Uterus (tissue), 3 donors: ENCODE measurements at regions not wholly inside any gene's neighbourhood (a gene's known extent, or its start where the extent isn't known, plus 50 kb on each side); places are given as distances from the start of the nearest gene placed in this dataset.

Experiments used
- DNase-seq, 2 donors: peaks; one replicate each; pipeline ENCODE4 v3.0.0-alpha.2; 2019 to 2020
- H3K27ac ChIP-seq, 2 donors: fragments of 200-600 bp; sonication (generic); 1 replicate in 1 of 2; 2 replicates in 1 of 2; pipeline ENCODE4 v1.5.1; 2016 to 2018
- H3K27me3 ChIP-seq, 2 donors: fragments of 200-600 bp; sonication (generic); one replicate each; pipeline ENCODE4 v1.5.1; 2018 to 2019; ENCODE audit warnings: control low read depth in 1 of 2
- H3K36me3 ChIP-seq, 2 donors: fragments of 200-600 bp; sonication (generic); one replicate each; pipeline ENCODE4 v1.5.1; 2019; ENCODE audit warnings: control low read depth in 1 of 2
- H3K4me1 ChIP-seq, 2 donors: fragments of 200-600 bp; sonication (generic); one replicate each; pipeline ENCODE4 v1.5.1; 2018 to 2019; ENCODE audit warnings: control low read depth in 1 of 2
- H3K4me3 ChIP-seq, 2 donors: fragments of 200-600 bp; sonication (generic); 1 replicate in 1 of 2; 2 replicates in 1 of 2; pipeline ENCODE4 v1.5.1; 2018 to 2019; ENCODE audit warnings: mild to moderate bottlenecking in 1 of 2
- H3K9me3 ChIP-seq, 2 donors: fragments of 200-600 bp; sonication (generic); one replicate each; pipeline ENCODE4 v1.5.1; 2019; ENCODE audit warnings: control low read depth in 1 of 2
- POLR2A ChIP-seq, 2 donors: fragments of 450-650 bp; IDR thresholded peaks; one replicate each; pipeline ENCODE4 v1.6.1; 2016; ENCODE audit warnings: antibody characterized with exemption in 2 of 2, mild to moderate bottlenecking in 1 of 2, moderate library complexity in 1 of 2
- intact Hi-C: fragments of 100-400 bp; cut with DNase I; formaldehyde crosslinking; loops from one replicate; pipeline ENCODE4 v1.15.1; 2023; ENCODE audit warnings: low total_unique reads
- TF ChIP-seq, protein P1 (sequence below), 4 experiments: fragments of 200-600 bp in 2 of 4; fragments of 450-650 bp in 2 of 4; sonication (generic) in 2 of 4; IDR thresholded peaks; one replicate each; pipeline ENCODE4 v1.5.1; 2016 to 2019; ENCODE audit warnings: antibody characterized with exemption in 4 of 4, mild to moderate bottlenecking in 2 of 4, moderate library complexity in 1 of 4
- donor health status: DM: yes; HTN: yes; CAD: no.

DNA sequence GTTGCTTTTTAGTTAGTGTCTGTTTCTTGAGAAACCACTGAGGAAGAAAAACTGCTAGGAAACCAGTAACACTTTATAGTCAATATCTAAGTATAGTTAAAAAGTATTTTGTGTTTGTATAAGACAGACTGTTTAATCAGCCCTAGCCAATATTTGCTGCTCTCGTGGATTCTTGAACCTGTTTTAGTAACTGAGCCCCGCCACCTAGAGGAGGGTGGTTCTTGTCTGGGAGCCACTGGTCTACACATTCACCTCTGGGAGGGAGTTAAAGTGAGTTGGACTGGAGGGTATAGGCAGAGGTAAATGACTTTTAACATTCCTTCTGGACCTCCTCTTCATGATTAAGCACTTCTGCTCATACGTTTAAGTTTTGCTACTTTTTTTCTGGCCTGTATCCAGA is 117.2 kb downstream of the SPATA31D1 start:
- TF ChIP-seq, protein P1, sequence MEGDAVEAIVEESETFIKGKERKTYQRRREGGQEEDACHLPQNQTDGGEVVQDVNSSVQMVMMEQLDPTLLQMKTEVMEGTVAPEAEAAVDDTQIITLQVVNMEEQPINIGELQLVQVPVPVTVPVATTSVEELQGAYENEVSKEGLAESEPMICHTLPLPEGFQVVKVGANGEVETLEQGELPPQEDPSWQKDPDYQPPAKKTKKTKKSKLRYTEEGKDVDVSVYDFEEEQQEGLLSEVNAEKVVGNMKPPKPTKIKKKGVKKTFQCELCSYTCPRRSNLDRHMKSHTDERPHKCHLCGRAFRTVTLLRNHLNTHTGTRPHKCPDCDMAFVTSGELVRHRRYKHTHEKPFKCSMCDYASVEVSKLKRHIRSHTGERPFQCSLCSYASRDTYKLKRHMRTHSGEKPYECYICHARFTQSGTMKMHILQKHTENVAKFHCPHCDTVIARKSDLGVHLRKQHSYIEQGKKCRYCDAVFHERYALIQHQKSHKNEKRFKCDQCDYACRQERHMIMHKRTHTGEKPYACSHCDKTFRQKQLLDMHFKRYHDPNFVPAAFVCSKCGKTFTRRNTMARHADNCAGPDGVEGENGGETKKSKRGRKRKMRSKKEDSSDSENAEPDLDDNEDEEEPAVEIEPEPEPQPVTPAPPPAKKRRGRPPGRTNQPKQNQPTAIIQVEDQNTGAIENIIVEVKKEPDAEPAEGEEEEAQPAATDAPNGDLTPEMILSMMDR (IDR thresholded peaks at IDR 0.05) = no peak
- TF ChIP-seq POLR2A (IDR thresholded peaks at IDR 0.05) = no peak
- Histone ChIP-seq H3K27me3 (no peaks in the 10 kb centered on the region), H3K4me3 (no peak overlapping the region), H3K36me3 (no peaks in the 10 kb centered on the region), H3K9me3 (no peaks in the 10 kb centered on the region), H3K27ac (no peak overlapping the region), H3K4me1 (no peaks in the 10 kb centered on the region)
- intact Hi-C loops = no loop called here
- no peak for DNase-seq

DNA sequence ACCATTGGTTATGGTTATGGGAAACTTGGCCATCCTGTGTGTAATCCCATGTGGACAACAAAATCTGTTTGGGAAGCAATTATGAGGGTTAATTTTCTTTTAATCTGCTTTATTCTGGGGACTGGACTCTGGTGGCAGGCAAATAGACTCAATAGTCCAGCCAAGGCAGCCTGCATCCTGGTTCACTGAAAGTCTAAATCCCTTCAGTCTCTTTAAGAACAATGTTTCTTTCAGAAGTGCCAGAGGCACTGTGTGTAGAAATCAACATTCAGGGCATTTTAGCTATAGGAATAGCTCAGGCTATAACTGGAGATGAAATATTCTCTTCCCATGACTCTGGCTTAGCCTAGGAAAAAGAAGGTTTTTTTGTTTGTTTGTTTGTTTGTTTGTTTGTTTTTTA is 118.0 kb downstream of the SPATA31D1 start:
- no peak for TF ChIP-seq POLR2A (IDR thresholded peaks at IDR 0.05)
- H3K27ac ChIP-seq = no peak overlapping the region
- H3K4me1 ChIP-seq = no peaks in the 10 kb centered on the region
- H3K27me3 ChIP-seq = no peaks in the 10 kb centered on the region
- intact Hi-C loops = no loop called here
- H3K4me3 ChIP-seq = no peak overlapping the region
- no peak for DNase-seq
- H3K9me3 ChIP-seq = no peaks in the 10 kb centered on the region
- no peaks in the 10 kb centered on the region for H3K36me3 ChIP-seq

DNA sequence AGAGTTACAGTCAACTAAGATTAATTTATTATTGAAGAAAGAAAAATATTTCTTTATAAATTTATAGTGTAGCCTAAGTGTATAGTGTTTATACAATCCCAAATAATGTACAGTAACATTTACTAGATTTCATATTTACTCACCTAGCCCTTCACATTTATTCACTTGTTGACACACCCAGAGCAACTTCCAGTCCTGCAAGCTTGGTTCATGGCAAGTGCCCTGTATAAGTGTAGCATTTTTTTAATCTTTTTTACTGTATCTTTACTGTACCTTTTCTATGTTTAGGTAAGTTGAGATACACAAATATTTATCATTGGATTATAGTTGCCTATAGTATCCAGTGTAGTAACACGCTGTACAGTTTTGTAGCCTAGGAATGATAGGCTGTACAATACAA is 119.9 kb downstream of the SPATA31D1 start:
- TF ChIP-seq, protein P1 (IDR thresholded peaks at IDR 0.05) = no peak
- no peak for TF ChIP-seq POLR2A (IDR thresholded peaks at IDR 0.05)
- H3K27ac ChIP-seq = no peak overlapping the region
- H3K4me1 ChIP-seq = no peaks in the 10 kb centered on the region
- intact Hi-C loops = no loop called here
- no peaks in the 10 kb centered on the region for H3K9me3 ChIP-seq
- no peak for DNase-seq
- no peaks in the 10 kb centered on the region for H3K36me3 ChIP-seq
- no peaks in the 10 kb centered on the region for H3K27me3 ChIP-seq
- no peak overlapping the region for H3K4me3 ChIP-seq

DNA sequence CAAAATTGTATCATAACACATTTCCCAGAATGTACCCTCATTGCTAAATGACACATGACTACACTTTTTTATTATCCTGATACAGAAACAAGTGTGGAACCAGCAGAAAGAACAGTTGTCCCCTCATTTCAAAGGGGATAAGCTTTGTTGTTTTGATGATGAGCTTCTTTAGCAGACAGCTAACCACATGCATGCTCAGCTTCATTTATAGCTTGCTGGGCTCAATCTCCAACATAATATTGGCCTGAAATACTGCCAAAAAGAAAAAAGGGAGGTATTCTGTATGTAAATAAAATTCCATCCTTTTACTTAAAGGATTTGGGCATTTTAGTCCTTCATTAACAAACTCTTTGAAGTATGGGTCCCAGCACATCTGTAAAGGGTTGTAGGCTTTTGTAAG is 120.4 kb downstream of the SPATA31D1 start:
- Histone ChIP-seq H3K36me3 (no peaks in the 10 kb centered on the region), H3K4me1 (no peaks in the 10 kb centered on the region), H3K27me3 (no peaks in the 10 kb centered on the region), H3K27ac (no peak overlapping the region), H3K4me3 (no peak overlapping the region), H3K9me3 (no peaks in the 10 kb centered on the region)
- TF ChIP-seq, protein P1 (IDR thresholded peaks at IDR 0.05) = no peak
- no peak for TF ChIP-seq POLR2A (IDR thresholded peaks at IDR 0.05)
- intact Hi-C loops = no loop called here
- no peak for DNase-seq

DNA sequence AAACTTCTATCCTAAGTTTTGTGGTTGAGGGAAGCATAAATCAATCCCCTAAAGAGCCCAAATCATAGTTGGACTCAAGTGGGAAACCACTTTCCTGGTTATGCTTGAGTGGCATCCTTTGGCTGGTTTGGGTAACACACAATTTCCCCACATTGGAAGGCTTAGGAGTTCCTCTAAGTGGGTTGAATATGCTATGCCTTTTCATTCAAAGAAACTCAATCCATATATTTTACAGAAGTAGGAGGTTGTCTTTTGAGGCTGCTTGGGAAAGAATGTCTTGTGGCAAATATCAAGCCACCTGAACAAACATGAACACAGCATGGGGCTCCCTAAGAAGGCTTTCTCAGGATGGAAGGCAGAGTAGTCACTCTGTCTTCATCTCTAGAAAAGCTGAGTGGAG is 121.1 kb downstream of the SPATA31D1 start:
- Histone ChIP-seq H3K36me3 (no peaks in the 10 kb centered on the region), H3K4me1 (no peaks in the 10 kb centered on the region), H3K27ac (no peak overlapping the region), H3K27me3 (no peaks in the 10 kb centered on the region), H3K4me3 (no peak overlapping the region), H3K9me3 (no peaks in the 10 kb centered on the region)
- DNase-seq = no peak
- intact Hi-C loops = no loop called here
- no peak for TF ChIP-seq POLR2A (IDR thresholded peaks at IDR 0.05)
- TF ChIP-seq, protein P1 (IDR thresholded peaks at IDR 0.05) = no peak

DNA sequence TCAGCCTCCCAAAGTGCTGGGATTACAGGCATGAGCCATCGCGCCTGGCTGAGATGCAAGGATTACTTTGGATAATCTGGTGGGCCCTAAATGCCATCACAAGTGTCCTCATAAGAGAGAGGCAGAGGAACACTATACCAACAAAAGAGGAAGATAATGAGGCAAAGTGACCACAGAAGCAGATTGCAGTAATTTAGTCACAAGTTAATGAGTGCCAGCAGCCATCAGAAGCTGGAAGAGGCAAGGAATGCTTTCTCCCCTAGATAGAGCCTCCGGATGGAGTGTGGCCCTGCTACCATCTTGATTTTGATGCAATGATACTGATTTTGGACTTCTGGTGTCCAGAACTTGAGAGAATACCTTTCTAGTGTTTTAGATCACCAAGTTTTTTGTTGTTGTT is 122.3 kb downstream of the SPATA31D1 start:
- no peak for DNase-seq
- Histone ChIP-seq H3K27ac (no peak overlapping the region), H3K9me3 (no peaks in the 10 kb centered on the region), H3K4me1 (no peaks in the 10 kb centered on the region), H3K27me3 (no peaks in the 10 kb centered on the region), H3K4me3 (no peak overlapping the region), H3K36me3 (no peaks in the 10 kb centered on the region)
- no peak for TF ChIP-seq POLR2A (IDR thresholded peaks at IDR 0.05)
- TF ChIP-seq, protein P1 (IDR thresholded peaks at IDR 0.05) = no peak
- intact Hi-C loops = no loop called here
